HG02870 (cell line): ENCODE measurements at regions not wholly inside any gene's neighbourhood (a gene's known extent, or its start where the extent isn't known, plus 50 kb on each side); places are given as distances from the start of the nearest gene placed in this dataset.

Source experiments
- ATAC-seq: cut with Tn5 transposase; IDR thresholded peaks from one replicate; pipeline ENCODE4 v1.9.1; 2021; ENCODE audit warnings: mild to moderate bottlenecking, moderate library complexity; ENCODE audit not compliant: unreplicated experiment

DNA sequence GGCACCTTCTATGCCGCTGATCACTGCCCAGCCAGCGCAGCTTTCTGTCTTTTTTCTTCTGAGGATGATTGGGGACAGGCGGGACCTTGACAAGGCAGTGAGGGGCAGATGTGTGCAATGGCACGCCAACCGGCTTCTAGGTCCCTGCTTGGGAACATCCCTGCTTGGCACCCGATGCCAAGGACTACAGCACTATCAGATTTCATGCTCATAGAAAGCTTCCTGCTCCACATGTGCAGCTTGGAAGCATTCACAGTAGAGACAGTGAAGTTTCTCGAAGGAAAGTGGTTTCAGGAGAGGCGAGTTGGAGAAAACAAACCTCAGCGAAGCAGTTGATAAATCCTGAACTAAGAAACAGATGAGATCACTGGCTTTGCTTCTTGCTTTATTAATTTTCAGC lies 267.5 kb upstream of the HABP2 start:
- ATAC-seq: no peak

DNA sequence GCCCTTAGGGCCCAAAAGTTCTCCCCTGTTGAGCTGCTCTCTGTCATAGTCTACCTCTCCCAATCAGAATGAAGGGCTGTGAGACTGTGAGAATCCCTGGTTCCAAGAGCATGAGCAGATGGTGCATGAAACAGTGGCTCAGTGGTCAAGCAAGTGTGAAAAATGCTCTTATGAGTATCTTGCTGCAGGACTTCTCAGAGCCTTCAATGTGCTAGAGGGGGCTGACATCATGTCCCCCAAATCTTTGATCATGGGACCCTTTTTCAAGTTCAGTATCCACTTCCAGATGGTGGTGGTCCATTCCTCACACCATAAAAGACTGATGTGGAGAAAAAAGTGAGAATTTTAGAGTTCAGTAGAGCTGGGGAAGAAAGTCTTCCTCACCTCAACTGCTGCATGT lies 265.3 kb upstream of the HABP2 start:
- ATAC-seq: no peak

DNA sequence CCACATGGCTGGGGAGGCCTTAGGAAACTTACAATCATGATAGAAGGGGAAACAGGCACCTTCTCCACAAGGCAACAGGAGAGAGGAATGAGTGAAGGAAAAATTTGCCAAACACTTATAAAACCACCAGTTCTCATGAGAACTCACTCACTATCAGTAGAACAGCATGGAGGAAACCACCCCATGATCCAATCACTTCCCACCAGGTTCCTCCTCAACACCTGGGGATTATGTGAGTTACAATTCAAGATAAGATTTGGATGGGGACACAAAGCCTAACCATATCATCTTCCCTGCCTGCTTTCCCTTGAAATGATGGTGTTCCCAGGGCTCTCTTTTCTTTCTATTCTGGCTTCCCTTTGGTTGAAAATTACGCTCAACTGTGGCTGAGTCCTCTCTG lies 262.7 kb upstream of the HABP2 start:
- no peak for ATAC-seq

DNA sequence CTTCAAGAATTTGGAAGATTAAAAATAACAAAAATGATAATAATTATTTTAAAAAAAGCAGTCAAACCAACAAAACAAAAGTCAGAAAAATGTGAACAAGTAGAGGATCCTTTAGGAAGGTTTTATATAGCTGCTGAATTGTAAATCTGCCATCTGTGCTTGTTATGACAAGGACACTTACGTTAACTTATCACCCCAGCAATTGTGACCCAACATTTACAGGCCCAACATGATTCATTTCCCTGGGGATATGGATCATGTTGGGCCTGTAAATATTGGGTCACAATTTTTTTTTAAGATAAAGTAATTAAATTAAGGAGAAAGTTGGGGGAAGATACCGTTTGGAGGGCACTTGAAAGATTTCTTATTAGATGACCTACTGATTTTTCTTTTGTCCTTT lies 261.4 kb upstream of the HABP2 start:
- ATAC-seq: no peak

DNA sequence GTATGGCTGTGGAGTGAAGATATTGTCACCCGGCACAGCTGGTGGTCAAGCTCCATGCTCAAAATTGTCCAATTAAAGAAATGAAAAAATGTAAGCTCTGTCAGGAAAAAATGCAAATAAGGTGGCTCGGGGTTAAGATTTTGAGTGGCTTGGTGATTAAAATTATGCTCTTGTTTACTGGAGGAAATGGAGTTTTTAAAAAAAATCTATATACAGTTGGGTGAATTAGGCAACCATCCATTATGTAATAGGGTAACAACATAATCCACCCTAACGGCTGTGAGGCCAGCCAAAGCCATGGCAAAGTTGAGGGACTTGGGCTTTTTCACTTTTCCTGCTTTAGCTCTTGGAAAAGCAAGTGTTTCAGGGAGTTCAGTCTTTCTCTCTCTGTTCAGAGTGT lies 260.8 kb upstream of the HABP2 start:
- no peak for ATAC-seq

DNA sequence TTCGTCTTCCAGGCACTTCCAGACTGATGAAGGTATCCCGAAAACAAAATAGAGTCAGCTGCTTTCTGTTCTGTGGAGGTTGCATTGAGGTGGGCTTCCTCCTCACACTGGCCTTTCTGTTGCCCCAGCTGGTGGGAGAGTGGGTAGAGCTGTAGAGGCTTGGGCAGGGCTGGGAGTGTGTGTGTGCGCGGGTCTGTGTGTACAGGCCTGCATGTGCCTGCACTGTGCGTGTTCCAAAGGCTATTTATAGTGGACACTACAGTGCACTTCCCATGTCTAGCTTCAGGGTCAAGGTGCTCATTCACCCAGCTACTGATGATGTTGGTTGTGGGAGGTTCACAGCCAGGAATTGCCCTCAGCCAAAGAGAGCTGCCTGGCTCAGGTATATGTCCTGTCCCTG lies 260.1 kb upstream of the HABP2 start:
- ATAC-seq: no peak

DNA sequence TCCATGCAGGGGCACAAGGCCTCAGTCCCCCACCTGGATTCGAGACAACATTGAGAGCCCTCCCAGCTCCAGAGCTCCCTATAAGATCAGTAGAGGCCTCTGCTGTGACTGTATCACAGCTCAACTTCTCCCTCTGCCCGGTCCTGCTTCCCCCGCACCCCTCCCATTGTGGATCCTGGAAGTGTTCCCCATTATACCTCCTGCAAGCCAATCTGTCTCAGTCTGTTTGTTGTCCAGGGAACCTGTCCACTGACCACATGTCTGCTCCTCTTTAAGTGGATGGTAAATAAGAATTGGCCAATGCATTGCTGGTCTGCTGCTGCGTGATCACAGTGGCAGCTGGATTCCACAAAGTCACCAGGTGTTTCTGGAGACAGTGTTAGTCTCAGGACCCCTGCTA lies 259.7 kb upstream of the HABP2 start:
- no peak for ATAC-seq

DNA sequence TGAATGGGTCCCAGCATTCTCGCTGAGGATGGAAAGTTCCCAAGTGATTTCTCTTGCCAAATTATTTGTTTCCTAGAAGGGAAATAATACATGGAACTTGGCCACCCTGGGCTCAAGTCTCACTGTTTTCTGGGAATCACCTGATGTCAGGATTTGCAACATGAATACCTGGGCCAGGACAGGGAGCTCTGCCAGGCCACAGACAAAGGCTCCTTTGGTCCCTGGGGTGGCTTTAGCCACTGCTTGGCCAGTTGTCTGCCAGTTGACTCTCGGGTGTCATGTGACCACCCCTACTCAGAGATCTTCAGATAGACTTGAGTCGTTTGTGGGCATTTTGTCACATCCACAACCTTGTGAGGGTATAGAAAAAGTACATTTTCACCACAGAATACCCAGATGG lies 258.0 kb upstream of the HABP2 start:
- no peak for ATAC-seq

DNA sequence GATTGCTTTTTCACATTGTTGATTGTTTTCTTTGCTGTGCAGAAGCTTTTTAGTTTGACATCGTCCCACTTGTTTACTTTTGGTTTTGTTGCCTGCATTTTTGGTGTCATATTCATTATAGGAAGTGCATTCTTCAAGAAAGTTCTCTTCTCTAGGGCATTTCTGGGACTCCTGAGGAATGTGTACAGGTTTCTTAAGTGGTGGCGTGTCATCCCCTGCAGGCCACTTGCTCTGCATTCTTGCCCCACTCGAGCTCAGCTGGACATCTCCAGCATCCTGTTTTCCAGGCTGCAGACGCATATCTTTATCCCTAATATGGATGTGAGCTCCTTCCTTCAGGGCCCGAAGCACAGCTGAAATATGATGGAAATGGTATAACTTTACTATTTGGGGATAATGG lies 255.6 kb upstream of the HABP2 start:
- no peak for ATAC-seq

DNA sequence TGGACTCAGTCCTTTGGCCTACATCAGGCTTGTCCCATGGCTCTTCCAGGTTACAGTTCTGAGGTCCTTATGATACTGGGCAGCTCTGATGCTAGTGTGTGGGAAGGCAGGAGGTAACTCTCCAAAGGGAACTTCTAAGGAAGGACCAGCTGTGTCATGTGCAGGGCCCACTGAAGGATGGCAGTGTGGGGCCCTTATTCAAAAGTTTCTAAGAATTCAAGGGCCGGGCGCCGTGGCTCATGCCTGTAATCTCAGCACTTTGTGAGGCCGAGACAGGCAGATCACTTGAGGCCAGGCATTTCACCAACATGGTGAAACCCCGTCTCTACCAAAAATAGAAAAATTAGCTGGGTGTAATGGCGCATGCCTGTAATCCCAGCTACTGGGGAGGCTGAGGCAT lies 254.2 kb upstream of the HABP2 start:
- ATAC-seq: no peak

DNA sequence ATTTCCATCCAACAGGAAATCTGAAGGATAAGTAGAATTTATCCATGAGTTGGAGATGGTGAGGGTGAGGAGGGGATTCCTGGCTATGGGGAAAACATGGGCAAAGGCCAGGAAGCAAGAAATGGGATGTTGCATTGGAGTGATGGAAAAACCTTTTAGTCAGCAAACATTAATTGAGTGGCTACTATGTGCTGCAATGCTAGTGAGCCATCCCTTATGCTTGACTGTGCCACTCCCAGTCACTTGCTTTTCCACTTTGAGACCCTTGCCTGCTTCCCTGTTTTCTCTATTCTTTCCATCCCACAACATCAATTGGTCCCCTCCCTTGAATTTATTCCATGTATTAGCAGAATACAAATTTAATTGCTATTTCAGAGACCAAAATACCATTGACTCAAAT lies 252.7 kb upstream of the HABP2 start:
- no peak for ATAC-seq

DNA sequence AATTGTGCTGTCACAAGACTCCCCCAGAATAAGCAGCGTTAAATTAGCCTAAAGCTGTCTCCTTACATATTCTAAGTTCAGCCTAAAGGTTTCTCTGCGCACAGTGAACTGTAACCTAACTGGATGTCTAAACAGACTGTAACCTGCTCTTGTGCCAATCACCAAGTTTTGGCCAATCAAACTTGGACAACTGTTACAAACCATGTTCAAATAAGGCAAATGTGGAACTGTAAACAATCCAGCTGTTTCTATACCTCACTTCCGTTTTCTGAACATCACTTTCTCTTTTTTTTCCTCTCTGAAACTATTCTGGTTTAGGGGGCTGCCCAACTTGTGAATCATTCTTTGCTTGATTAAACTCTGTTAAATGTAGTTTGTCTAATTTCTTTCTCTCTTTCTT lies 252.2 kb upstream of the HABP2 start:
- ATAC-seq: no peak

DNA sequence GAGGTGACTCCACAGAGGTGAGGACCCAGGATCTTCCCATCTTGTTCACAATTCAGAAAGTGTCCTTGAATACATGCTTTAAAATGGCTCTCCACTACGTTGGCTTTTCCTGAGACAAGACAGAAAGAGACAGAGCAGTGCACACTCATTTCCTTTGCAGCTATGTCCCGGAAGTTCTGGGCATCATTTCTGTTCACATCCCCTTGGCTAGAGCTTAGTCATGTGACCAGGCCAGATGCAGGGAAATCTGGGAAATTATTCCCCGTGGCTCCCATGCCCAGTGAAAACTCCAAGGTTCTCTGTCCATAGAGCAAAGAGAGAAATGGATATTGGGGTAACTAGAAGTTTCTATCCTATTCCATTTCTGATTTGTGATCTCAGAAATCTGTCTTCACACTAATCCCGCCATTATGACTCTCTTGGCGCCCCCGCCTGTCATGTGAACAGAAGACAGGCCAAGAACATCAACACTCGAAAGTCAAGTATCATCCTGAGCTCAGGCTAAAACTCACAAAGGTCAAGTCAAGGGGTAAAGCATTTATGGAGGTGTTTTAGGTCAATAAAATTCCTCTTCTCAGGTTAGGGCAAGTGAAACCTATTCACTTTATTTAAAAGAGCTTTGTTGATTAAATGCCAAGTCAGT lies 251.4 kb upstream of the HABP2 start:
- no peak for ATAC-seq

DNA sequence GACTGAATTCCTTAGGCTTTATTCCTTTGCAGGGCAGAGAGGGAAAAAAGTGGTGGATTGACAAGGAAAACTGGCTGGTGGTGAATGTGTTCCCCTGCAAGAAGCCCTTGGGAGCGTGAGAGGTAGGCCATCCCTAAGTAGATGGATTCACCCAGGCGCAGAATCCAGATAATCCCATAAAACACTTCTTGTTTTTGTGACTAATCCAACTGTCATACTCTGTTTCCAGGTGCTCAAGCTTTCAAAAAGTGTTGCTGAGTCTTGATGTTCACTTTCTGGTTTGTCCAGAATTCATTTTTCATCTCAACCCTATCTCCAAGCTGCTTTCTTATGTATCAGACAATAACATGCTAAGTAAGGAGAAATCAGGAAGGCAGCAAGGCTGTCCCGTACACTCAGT lies 250.8 kb upstream of the HABP2 start:
- no peak for ATAC-seq

DNA sequence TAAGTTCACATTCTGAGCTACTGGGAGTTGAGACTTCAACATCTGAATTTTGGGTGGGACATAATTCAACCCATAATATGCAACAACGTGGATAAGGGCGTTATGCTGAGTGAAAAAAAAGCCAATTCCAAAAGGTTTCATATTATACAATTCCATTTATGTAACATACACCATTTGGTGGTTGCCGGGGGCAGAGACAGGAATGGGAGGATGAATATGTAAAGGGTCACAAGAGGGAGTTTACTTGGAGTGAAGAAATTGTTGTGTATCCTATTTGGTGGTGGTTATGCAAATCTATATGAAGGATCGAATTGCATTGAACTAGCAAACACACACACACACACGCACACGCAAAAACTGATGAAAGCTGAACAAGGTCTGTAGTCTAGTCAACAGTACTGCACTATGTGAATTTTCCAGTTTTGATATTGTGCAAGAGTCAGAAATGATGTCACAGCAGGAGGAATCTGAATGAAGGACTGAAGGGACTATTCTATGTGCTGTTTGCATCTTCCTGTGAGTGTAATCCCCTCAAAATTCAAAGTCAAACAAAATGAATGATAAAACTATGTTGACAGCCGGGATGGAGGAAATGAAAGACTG lies 249.2 kb upstream of the HABP2 start:
- no peak for ATAC-seq

DNA sequence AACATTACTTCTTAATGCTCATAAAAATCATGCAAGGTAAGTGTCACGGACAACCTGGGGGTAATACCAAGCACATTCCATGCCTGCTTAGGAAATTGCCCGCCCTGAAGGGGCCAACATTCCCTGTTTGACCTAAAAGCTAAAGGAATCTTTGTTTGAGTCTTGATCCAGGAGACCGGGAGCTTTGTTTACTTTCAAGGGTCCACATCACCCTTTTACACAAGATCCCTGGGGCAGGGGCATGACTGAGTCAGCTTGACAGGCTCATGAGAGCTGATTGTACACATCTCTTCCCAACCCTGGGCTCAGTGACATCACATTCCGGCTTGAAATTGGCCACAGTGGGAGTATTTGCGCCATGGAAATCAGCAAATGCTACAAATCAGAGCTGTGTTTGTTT lies 248.1 kb upstream of the HABP2 start:
- no peak for ATAC-seq

DNA sequence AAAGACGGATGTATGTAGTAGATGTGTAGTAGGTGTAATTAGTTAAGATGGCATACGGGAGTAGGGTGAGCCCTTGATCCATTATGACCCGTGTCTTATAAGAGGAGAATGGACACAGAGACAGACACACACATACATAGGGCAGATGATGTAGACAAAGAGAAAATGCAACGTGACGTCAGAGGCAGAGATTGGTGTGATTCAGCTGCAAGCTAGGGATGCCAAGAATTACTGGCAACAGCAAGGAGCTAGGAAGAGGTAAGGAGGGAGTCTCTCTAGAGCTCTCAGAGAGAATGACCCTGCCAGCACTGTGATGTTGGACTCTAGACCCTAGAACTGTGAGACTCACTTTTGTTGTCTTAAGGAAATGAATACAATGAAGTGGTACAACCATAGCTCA lies 247.0 kb upstream of the HABP2 start:
- ATAC-seq: no peak

DNA sequence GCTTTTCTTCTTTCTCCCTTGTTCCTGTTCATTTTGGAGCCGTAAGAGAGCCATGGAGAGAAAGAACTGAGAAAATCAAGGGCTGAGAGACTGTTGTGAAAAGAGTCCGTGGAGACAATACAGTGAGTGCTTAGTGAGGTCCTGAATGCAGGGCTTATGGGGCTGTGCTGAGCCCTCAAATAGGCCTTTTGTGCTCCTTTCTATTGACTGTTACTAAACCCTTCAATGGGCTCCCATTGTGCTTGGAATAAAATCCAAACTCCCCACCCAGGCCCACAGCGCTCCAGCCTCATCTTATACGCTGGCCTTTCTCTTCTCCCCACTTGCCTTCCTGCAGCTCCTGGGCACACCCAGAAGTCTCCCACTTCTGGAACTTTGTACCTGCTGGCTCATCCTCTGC lies 243.1 kb upstream of the HABP2 start:
- no peak for ATAC-seq

DNA sequence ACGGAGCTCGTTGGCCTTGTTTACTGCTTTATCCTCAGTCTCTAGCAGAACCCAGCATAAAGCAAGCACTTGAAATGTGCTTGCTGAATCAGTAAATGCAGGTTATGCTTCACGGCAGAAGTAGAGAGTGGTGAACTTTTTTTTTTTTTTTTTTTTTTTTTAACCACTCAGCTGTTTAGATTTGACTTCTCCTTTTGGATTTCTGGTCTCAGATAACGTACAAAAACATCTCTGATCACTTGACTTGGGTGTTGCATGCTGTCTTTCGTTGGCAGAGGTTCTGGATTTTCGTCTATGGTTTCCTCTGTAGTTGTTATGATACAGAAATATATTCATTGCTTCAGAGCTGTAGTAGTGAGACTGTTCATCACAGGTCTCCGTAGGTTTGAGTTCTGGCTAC lies 242.5 kb upstream of the HABP2 start:
- ATAC-seq: no peak

DNA sequence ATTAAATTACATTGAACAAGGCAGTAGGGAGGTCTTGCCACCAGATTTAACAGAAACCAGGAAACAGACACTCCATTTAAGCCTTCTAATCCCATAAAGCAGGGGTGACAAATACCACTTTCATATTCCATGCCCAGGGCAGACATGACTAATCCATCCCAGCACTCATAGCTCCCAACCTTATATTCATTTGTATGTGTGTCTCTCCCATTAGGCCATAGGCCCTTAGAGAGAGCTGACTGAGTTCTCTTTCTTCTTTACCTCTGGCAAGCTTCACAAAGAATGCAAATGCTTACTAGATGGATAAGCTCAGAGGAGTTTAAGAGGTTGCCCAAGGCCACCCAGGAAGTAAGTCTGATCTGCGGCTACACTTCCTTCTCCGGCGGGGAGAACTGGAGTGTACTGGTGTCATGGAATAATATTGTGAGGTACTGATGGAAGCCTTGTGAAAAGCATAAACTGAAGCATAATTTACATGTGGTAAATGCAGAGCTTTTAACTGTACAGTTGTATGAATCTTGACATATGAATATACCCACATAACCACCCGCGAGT lies 239.7 kb upstream of the HABP2 start:
- ATAC-seq: no peak

DNA sequence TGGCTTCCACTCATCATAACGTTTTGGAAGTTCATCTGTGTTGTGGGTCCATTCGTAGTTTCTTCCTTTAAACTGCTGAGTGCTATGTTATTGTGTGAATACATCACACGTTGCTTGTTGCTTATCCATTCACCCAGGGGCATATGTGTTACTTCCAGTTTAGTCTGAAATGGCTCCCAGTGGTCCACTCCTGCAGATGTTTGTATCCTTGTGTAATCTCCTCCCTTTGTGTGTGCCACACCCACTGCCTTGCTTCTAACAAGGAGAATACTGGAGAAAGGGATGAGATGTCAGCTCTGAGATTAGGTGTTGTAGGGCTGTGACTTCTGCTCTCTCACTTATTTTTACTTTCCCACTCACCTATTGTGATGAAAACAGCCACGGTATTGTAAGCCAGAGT lies 239.1 kb upstream of the HABP2 start:
- no peak for ATAC-seq

DNA sequence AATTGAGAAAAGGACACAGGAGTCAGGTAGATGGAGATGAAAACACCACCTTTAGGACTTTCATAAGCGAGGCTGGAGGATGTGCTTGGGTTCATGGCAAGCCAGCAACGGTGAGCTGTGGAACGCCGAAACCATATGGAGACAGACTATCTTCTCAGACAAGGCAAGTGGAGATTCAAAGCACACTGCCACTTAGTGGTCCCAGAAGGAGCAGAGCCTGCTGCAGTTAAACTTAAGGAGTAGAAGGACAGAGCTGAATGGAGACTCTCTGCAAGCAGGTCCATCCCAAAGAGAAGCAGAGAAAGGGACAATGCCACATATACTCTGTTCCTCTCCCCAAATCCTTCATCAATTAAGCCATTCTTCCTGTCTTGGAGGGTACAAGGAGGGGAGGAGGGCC lies 236.3 kb upstream of the HABP2 start:
- no peak for ATAC-seq

DNA sequence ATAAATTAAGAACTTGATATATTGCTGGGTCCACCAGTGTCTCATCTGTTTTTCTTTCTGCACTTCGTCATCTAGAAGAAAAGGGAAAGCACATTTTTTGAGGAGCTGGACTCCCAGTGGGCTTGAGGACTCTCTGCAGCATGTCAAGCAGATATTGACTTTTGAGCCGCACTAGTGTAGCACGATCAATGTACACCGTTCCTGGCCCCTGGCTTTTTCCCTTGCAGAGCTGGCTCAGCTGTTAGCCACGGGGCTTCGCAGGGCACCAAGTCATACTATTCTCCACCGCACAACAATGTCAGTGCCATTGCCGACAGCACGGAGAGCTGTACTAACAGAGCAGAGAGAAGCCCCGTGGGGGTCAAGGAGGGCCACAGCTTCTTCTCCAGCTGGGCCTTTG lies 235.4 kb upstream of the HABP2 start:
- no peak for ATAC-seq
